ENCODE measurements at regions not wholly inside any gene's neighbourhood (a gene's known extent, or its start where the extent isn't known, plus 50 kb on each side); places are given as distances from the start of the nearest gene placed in this dataset.

DNA sequence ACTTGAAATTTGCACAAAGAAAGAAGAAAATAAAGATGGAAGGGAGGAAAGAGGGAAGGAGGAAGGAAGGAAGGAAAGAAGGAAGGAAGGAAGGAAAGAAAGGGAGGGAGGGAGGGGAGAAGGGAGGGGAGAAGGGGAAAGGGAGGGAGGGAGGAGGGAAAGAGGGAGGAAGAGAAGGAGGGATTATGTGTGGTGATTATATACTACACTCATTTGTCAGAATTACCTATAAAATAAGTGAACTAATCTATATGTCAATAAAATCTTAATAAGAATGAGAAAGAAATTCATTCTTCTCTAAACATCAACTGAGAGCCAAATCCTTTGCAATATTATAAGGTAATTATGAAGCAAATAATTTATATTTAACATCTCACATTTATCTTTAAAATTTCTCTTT, 77.9 kb upstream of the TFAP2D start:
- no peaks in the 10 kb centered on the region for H3K27me3 ChIP-seq (ENCODE audit: insufficient read depth, low read length, poor library complexity, severe bottlenecking)
- H3K4me1 ChIP-seq (ENCODE audit: insufficient read depth, low read length, poor library complexity, severe bottlenecking) = no peaks in the 10 kb centered on the region
- no peaks in the 10 kb centered on the region for H4K20me1 ChIP-seq (ENCODE audit: insufficient read depth, low read length, poor library complexity, severe bottlenecking)
- H3K9me3 ChIP-seq (ENCODE audit: insufficient read depth, low read depth, low read length) = no peaks in the 10 kb centered on the region
- H3K9me2 ChIP-seq (replicated peaks; ENCODE audit: low read depth, low read length) = no peaks in the 10 kb centered on the region
- no peaks in the 10 kb centered on the region for H3F3A ChIP-seq (ENCODE audit: low read depth)
- H3K4me3 ChIP-seq (ENCODE audit: low read length, poor library complexity, severe bottlenecking) = no peak overlapping the region
- no peak overlapping the region for H3K4me2 ChIP-seq (ENCODE audit: low read depth, low read length, poor library complexity, severe bottlenecking)
- no peak overlapping the region for H2AFZ ChIP-seq (ENCODE audit: low read length)
- no peaks in the 10 kb centered on the region for H3K79me2 ChIP-seq (ENCODE audit: insufficient read depth, low read length)
- H3K9ac ChIP-seq (ENCODE audit: low read depth, low read length, poor library complexity, severe bottlenecking) = no peak overlapping the region
- H3K36me3 ChIP-seq (ENCODE audit: insufficient read depth, low read length) = no peaks in the 10 kb centered on the region
- TF ChIP-seq EZH2phosphoT487 (IDR thresholded peaks at IDR 0.05; ENCODE audit: borderline replicate concordance) = no peak
- TF ChIP-seq, protein P1, sequence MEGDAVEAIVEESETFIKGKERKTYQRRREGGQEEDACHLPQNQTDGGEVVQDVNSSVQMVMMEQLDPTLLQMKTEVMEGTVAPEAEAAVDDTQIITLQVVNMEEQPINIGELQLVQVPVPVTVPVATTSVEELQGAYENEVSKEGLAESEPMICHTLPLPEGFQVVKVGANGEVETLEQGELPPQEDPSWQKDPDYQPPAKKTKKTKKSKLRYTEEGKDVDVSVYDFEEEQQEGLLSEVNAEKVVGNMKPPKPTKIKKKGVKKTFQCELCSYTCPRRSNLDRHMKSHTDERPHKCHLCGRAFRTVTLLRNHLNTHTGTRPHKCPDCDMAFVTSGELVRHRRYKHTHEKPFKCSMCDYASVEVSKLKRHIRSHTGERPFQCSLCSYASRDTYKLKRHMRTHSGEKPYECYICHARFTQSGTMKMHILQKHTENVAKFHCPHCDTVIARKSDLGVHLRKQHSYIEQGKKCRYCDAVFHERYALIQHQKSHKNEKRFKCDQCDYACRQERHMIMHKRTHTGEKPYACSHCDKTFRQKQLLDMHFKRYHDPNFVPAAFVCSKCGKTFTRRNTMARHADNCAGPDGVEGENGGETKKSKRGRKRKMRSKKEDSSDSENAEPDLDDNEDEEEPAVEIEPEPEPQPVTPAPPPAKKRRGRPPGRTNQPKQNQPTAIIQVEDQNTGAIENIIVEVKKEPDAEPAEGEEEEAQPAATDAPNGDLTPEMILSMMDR (conservative IDR thresholded peaks at IDR 0.05; ENCODE audit: low read length) = no peak

DNA sequence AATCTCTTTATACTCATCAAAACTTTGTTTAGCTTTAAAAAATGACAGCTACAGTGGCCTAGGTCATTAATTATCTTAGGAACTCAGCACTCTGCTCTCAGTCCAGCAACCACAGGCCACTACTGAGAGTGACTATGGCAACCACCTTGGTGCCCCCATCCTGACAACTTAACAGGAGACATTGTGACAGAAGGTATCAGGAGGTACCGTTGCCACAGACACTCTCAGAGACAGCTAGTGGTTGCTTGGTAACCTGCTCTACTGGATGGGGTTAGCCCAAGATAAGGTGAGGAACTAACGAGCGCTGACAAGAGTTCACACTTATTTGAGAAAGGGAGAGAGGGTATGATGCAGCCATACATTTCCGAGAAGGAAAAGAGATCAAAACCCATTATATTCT, 76.1 kb upstream of the TFAP2D start:
- Histone ChIP-seq H3K4me1 (ENCODE audit: insufficient read depth, low read length, poor library complexity, severe bottlenecking) (no peaks in the 10 kb centered on the region), H4K20me1 (ENCODE audit: insufficient read depth, low read length, poor library complexity, severe bottlenecking) (no peaks in the 10 kb centered on the region), H3K4me2 (ENCODE audit: low read depth, low read length, poor library complexity, severe bottlenecking) (no peak overlapping the region), H2AFZ (ENCODE audit: low read length) (no peak overlapping the region), H3K79me2 (ENCODE audit: insufficient read depth, low read length) (no peaks in the 10 kb centered on the region), H3K36me3 (ENCODE audit: insufficient read depth, low read length) (no peaks in the 10 kb centered on the region), H3K27me3 (ENCODE audit: insufficient read depth, low read length, poor library complexity, severe bottlenecking) (no peaks in the 10 kb centered on the region), H3K9ac (ENCODE audit: low read depth, low read length, poor library complexity, severe bottlenecking) (no peak overlapping the region), H3K9me2 (replicated peaks; ENCODE audit: low read depth, low read length) (no peaks in the 10 kb centered on the region), H3F3A (ENCODE audit: low read depth) (no peaks in the 10 kb centered on the region), H3K9me3 (ENCODE audit: insufficient read depth, low read depth, low read length) (no peaks in the 10 kb centered on the region), H3K4me3 (ENCODE audit: low read length, poor library complexity, severe bottlenecking) (no peak overlapping the region)
- TF ChIP-seq, protein P1 (conservative IDR thresholded peaks at IDR 0.05; ENCODE audit: low read length) = no peak
- no peak for TF ChIP-seq EZH2phosphoT487 (IDR thresholded peaks at IDR 0.05; ENCODE audit: borderline replicate concordance)

DNA sequence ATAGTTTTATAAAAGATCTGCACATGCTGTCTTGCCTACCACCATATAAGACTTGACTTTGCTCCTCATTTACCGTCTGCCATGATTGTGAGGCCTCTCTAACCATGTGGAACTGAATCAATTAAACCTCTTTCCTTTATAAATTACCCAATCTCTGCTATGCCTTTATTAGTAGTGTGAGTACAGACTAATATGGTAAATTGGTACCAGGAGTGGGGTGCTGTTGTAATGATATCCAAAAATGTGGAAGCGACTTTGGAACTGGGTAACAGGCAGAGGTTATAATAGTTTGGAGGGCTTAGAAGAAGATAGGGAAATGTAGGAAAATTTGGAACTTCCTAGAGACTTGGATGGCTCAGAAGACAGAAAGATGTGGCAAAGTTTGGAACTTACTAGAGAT, 64.2 kb upstream of the TFAP2D start:
- no peak overlapping the region for H2AFZ ChIP-seq (ENCODE audit: low read length)
- H3K9me2 ChIP-seq (replicated peaks; ENCODE audit: low read depth, low read length) = no peaks in the 10 kb centered on the region
- H3K4me2 ChIP-seq (ENCODE audit: low read depth, low read length, poor library complexity, severe bottlenecking) = no peak overlapping the region
- no peaks in the 10 kb centered on the region for H3K27me3 ChIP-seq (ENCODE audit: insufficient read depth, low read length, poor library complexity, severe bottlenecking)
- no peak overlapping the region for H3K4me3 ChIP-seq (ENCODE audit: low read length, poor library complexity, severe bottlenecking)
- H3K36me3 ChIP-seq (ENCODE audit: insufficient read depth, low read length) = no peaks in the 10 kb centered on the region
- TF ChIP-seq, protein P1 (conservative IDR thresholded peaks at IDR 0.05; ENCODE audit: low read length) = no peak
- TF ChIP-seq EZH2phosphoT487 (IDR thresholded peaks at IDR 0.05; ENCODE audit: borderline replicate concordance) = no peak
- H4K20me1 ChIP-seq (ENCODE audit: insufficient read depth, low read length, poor library complexity, severe bottlenecking) = no peaks in the 10 kb centered on the region
- H3K79me2 ChIP-seq (ENCODE audit: insufficient read depth, low read length) = no peaks in the 10 kb centered on the region
- H3K9me3 ChIP-seq (ENCODE audit: insufficient read depth, low read depth, low read length) = no peaks in the 10 kb centered on the region
- no peak overlapping the region for H3K9ac ChIP-seq (ENCODE audit: low read depth, low read length, poor library complexity, severe bottlenecking)
- H3F3A ChIP-seq (ENCODE audit: low read depth) = no peaks in the 10 kb centered on the region
- H3K4me1 ChIP-seq (ENCODE audit: insufficient read depth, low read length, poor library complexity, severe bottlenecking) = no peaks in the 10 kb centered on the region

Data from Loucy (cell line).